ENCODE measurements at regions not wholly inside any gene's neighbourhood (a gene's known extent, or its start where the extent isn't known, plus 50 kb on each side); places are given as distances from the start of the nearest gene placed in this dataset.

DNA sequence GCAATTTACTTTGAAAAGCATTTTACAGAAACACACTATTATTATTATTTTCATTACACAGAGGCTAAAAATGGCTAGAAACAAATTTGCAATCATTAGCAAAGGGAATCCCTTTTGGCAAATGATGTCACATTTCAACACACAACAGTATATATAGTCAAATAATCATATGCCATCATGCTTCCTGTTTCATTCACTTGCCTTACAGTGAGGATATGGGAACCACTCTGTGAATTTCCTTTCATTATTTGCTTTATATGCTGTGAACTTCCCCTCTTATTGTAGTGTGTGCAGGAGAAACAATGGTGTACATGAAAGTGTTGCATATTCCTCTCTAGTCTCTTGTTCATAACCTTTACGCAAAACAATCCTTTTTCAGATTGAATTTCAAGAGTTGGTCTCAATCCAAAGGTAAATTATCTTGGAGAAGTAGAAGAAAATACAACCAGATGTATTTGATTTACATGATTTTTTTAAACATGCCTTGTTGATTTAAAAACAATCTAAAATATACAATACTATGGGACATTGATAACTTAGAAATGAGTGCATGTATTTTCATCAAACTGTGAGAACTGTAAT lies 657.3 kb downstream of the EFNB2 start:
- H3K9me2 ChIP-seq (ENCODE audit: insufficient read depth, low read length) = no peaks in the 10 kb centered on the region
- H3K79me2 ChIP-seq (ENCODE audit: insufficient read depth, low read depth, low read length) = no peaks in the 10 kb centered on the region
- no peaks in the 10 kb centered on the region for H4K20me1 ChIP-seq (ENCODE audit: insufficient read depth, low read length)
- intact Hi-C loops (cut with micrococcal nuclease; ENCODE audit: unreplicated experiment) = no loop called here
- TF ChIP-seq, protein P1, sequence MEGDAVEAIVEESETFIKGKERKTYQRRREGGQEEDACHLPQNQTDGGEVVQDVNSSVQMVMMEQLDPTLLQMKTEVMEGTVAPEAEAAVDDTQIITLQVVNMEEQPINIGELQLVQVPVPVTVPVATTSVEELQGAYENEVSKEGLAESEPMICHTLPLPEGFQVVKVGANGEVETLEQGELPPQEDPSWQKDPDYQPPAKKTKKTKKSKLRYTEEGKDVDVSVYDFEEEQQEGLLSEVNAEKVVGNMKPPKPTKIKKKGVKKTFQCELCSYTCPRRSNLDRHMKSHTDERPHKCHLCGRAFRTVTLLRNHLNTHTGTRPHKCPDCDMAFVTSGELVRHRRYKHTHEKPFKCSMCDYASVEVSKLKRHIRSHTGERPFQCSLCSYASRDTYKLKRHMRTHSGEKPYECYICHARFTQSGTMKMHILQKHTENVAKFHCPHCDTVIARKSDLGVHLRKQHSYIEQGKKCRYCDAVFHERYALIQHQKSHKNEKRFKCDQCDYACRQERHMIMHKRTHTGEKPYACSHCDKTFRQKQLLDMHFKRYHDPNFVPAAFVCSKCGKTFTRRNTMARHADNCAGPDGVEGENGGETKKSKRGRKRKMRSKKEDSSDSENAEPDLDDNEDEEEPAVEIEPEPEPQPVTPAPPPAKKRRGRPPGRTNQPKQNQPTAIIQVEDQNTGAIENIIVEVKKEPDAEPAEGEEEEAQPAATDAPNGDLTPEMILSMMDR (conservative IDR thresholded peaks at IDR 0.05; ENCODE audit: low read length) = no peak
- TF ChIP-seq EZH2phosphoT487 (IDR thresholded peaks at IDR 0.05; ENCODE audit: borderline replicate concordance, low read depth, low read length) = no peak
- H2AFZ ChIP-seq (ENCODE audit: low read length) = no peak overlapping the region
- no peak overlapping the region for H3K27ac ChIP-seq (ENCODE audit: low read depth, low read length, poor library complexity, severe bottlenecking)
- H3K9me3 ChIP-seq (ENCODE audit: low read length) = no peaks in the 10 kb centered on the region
- no peak overlapping the region for H3K4me2 ChIP-seq (ENCODE audit: low read length)
- no peaks in the 10 kb centered on the region for H3K4me1 ChIP-seq (ENCODE audit: insufficient read depth, low read length, poor library complexity, severe bottlenecking)
- CTCF ChIA-PET (ENCODE audit: unreplicated experiment) = no interaction called here
- POLR2A ChIA-PET = no interaction called here
- no peak for DNase-seq (ENCODE audit: low spot score)
- no peaks in the 10 kb centered on the region for H3K36me3 ChIP-seq (ENCODE audit: insufficient read depth, low read length)
- H3K4me3 ChIP-seq (ENCODE audit: low read depth, low read length, poor library complexity, severe bottlenecking) = no peak overlapping the region
- no TSS peak for BruUV-seq (replicated peaks)

DNA sequence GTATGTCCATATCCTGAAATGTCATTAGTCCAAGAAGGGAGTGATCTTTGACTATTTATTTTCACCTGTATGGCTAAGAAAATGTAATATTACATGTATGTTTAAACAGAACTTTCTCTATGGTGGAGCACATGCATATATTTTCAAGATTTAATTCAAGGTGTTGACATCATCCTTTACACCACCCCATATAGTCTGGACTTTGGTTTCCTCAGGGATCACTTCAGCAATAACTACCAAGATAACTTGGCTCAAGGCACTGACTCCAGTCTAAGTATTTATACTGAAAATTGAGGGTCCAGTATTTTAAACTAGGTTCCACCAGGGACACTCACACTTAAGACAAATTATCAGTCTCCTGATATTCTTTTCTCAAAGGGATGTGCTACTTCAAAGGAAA lies 660.6 kb downstream of the EFNB2 start:
- H3K4me2 ChIP-seq (ENCODE audit: low read length) = no peak overlapping the region
- H4K20me1 ChIP-seq (ENCODE audit: insufficient read depth, low read length) = no peaks in the 10 kb centered on the region
- no peak for TF ChIP-seq EZH2phosphoT487 (IDR thresholded peaks at IDR 0.05; ENCODE audit: borderline replicate concordance, low read depth, low read length)
- TF ChIP-seq, protein P1 (conservative IDR thresholded peaks at IDR 0.05; ENCODE audit: low read length) = no peak
- no peak for DNase-seq (ENCODE audit: low spot score)
- BruUV-seq (replicated peaks) = no TSS peak
- CTCF ChIA-PET (ENCODE audit: unreplicated experiment) = no interaction called here
- H3K27ac ChIP-seq (ENCODE audit: low read depth, low read length, poor library complexity, severe bottlenecking) = no peak overlapping the region
- POLR2A ChIA-PET = interaction anchor here (0.6 kb wide), 1 partner anchor 1301 kb away, joined by 3 read pairs; no protein-coding TSS in a partner anchor
- no peak overlapping the region for H2AFZ ChIP-seq (ENCODE audit: low read length)
- H3K9me3 ChIP-seq (ENCODE audit: low read length) = no peaks in the 10 kb centered on the region
- no peaks in the 10 kb centered on the region for H3K36me3 ChIP-seq (ENCODE audit: insufficient read depth, low read length)
- no peaks in the 10 kb centered on the region for H3K79me2 ChIP-seq (ENCODE audit: insufficient read depth, low read depth, low read length)
- H3K4me3 ChIP-seq (ENCODE audit: low read depth, low read length, poor library complexity, severe bottlenecking) = no peak overlapping the region
- no peaks in the 10 kb centered on the region for H3K4me1 ChIP-seq (ENCODE audit: insufficient read depth, low read length, poor library complexity, severe bottlenecking)
- intact Hi-C loops (cut with micrococcal nuclease; ENCODE audit: unreplicated experiment) = no loop called here
- no peaks in the 10 kb centered on the region for H3K9me2 ChIP-seq (ENCODE audit: insufficient read depth, low read length)

DNA sequence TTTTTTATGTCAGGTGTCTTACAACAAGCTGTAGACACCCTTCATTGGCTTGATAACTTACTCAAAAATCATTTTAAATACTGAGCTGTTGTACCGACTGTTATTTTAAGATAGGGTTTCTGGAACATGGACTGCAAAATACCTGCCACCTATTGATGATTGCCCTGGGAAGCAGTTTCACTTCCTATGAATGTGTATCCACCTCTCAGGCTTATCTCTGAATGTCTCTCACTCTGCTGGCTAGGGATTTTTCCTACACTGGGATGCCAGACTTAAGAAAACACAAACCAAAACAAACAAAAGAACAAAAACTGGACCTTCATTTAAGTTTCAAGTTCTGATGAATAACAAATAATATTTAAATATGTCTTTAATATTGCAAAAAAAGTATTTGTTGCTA lies 663.7 kb downstream of the EFNB2 start:
- ChIA-PET CTCF (ENCODE audit: unreplicated experiment) (no interaction called here), POLR2A (no interaction called here)
- no peak overlapping the region for H3K4me2 ChIP-seq (ENCODE audit: low read length)
- H3K27ac ChIP-seq (ENCODE audit: low read depth, low read length, poor library complexity, severe bottlenecking) = no peak overlapping the region
- H3K4me3 ChIP-seq (ENCODE audit: low read depth, low read length, poor library complexity, severe bottlenecking) = no peak overlapping the region
- intact Hi-C loops (cut with micrococcal nuclease; ENCODE audit: unreplicated experiment) = no loop called here
- H3K4me1 ChIP-seq (ENCODE audit: insufficient read depth, low read length, poor library complexity, severe bottlenecking) = no peaks in the 10 kb centered on the region
- no peak overlapping the region for H2AFZ ChIP-seq (ENCODE audit: low read length)
- no peaks in the 10 kb centered on the region for H3K9me3 ChIP-seq (ENCODE audit: low read length)
- TF ChIP-seq, protein P1 (conservative IDR thresholded peaks at IDR 0.05; ENCODE audit: low read length) = no peak
- no peak for TF ChIP-seq EZH2phosphoT487 (IDR thresholded peaks at IDR 0.05; ENCODE audit: borderline replicate concordance, low read depth, low read length)
- no peak for DNase-seq (ENCODE audit: low spot score)
- no peaks in the 10 kb centered on the region for H3K36me3 ChIP-seq (ENCODE audit: insufficient read depth, low read length)
- no peaks in the 10 kb centered on the region for H3K79me2 ChIP-seq (ENCODE audit: insufficient read depth, low read depth, low read length)
- H3K9me2 ChIP-seq (ENCODE audit: insufficient read depth, low read length) = no peaks in the 10 kb centered on the region
- no peaks in the 10 kb centered on the region for H4K20me1 ChIP-seq (ENCODE audit: insufficient read depth, low read length)
- no TSS peak for BruUV-seq (replicated peaks)

Measured in OCI-LY7 (cell line).